HFF-Myc (cell line): ENCODE measurements at regions not wholly inside any gene's neighbourhood (a gene's known extent, or its start where the extent isn't known, plus 50 kb on each side); places are given as distances from the start of the nearest gene placed in this dataset.

Experiments used
- DNase-seq: peaks from one replicate; pipeline ENCODE4 v3.0.0-alpha.2; 2011; ENCODE audit warnings: low read depth; ENCODE audit errors: extremely low read depth
- H3K4me3 ChIP-seq: replicated peaks from 2 replicates; pipeline ENCODE4 v1.5.1; 2011; ENCODE audit warnings: low read depth, mild to moderate bottlenecking, control low read depth, low read length
- CTCF ChIP-seq: IDR thresholded peaks from 2 replicates; pipeline ENCODE4 v1.5.1; 2012; ENCODE audit warnings: mild to moderate bottlenecking, low read depth, low read length, control low read depth; ENCODE audit errors: missing control alignments

GRCh38 chr2:15092691-15093090 is 460.2 kb downstream of the LRATD1 start:
- no peak for DNase-seq
- TF ChIP-seq CTCF = no peak

GRCh38 chr2:15094161-15094560 is 461.6 kb downstream of the LRATD1 start:
- H3K4me3 ChIP-seq = no peak overlapping the region
- no peak for TF ChIP-seq CTCF
- DNase-seq = no peak

More at GRCh38 chr2:15092691-15093090, 460.2 kb downstream of the LRATD1 start:
- H3K4me3 ChIP-seq = no peak overlapping the region

GRCh38 chr2:15096873-15097272 is 464.3 kb downstream of the NBAS start:
- no peak for DNase-seq
- no peak overlapping the region for H3K4me3 ChIP-seq
- TF ChIP-seq CTCF = no peak

- TF ChIP-seq CTCF = no peak
- no peak overlapping the region for H3K4me3 ChIP-seq
- DNase-seq = no peak
Measured at GRCh38 chr2:15107137-15107536, 454.0 kb downstream of the NBAS start.

GRCh38 chr2:15111718-15112117 is 449.4 kb downstream of the NBAS start:
- no peak overlapping the region for H3K4me3 ChIP-seq
- no peak for TF ChIP-seq CTCF
- DNase-seq = no peak

- no peak for TF ChIP-seq CTCF
- DNase-seq = peak; percentile 3
- no peak overlapping the region for H3K4me3 ChIP-seq
Measured at GRCh38 chr2:15112216-15112615, 448.9 kb downstream of the NBAS start.

GRCh38 chr2:15115776-15116175 is 445.4 kb downstream of the NBAS start:
- DNase-seq = no peak
- H3K4me3 ChIP-seq = no peak overlapping the region
- no peak for TF ChIP-seq CTCF
